Inflammatory macrophage treated with lipopolysaccharide for 4 hours (primary cell): ENCODE measurements at regions not wholly inside any gene's neighbourhood (a gene's known extent, or its start where the extent isn't known, plus 50 kb on each side); places are given as distances from the start of the nearest gene placed in this dataset.
"Not testable (repeated sequence)": the region's sequence is repeated elsewhere in the genome, so short reads cannot be mapped to it uniquely, and the experiment has no call there.

Experiments
- DNase-seq: peaks from one replicate; pipeline ENCODE4 v3.0.0-alpha.2; 2020

DNA sequence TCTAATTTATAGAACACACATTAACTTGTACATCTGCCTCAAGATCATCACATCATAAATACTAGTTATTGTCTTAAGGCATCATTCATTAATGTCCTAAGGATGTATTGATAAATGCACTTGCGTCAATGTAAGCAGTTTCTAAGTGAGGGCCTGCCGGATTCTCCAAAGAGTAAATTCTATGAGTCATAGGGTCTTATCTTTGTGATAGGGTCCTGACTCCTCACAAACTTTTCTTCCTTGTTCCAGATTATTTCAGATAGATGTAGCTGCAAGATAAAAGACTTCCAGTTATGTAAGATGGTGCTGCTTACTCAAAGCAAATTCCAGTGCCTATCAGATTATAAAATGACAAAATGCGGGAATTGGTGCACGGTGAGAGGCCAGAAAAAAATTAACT lies 315.0 kb upstream of the SLC39A10 start:
- DNase-seq: no peak

DNA sequence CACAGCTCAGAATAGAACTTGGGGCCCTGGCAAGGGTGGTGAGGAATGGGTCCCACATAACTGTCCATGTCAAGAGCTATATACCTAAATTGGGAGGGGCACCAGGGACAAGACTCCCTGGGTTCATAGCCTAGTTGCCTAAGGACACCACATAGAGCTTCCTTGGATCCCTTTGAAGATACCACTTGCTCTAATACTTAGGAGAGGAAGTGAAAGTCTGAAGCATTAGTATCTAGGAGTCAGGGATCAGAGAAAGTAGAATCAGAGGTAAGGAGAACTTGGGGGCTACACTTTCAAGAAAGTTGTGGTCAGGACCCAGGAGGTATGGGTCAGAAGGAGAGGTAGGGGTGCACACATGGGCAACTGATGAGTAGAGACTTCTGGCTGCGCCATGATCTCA lies 318.2 kb upstream of the SLC39A10 start:
- DNase-seq: no peak

DNA sequence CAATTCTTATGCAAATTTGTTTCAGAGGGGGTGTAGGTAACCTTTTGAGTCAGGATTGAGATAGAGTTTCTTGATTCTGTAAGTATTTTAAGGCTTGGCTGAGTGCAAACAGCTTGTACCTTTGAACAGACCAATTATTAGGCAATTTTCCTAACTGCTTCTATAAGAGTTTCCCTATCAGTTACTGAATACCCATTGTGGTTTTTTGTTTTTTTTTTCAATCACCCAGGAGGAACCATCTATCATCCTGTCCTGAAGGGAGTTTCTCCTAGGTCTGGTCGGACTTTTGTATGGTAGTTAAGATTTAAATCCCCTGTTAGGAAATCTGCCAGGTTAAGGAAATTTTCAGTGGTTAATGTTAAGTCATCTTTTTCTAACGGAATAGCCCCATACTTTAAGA lies 319.4 kb upstream of the SLC39A10 start:
- DNase-seq: no peak

DNA sequence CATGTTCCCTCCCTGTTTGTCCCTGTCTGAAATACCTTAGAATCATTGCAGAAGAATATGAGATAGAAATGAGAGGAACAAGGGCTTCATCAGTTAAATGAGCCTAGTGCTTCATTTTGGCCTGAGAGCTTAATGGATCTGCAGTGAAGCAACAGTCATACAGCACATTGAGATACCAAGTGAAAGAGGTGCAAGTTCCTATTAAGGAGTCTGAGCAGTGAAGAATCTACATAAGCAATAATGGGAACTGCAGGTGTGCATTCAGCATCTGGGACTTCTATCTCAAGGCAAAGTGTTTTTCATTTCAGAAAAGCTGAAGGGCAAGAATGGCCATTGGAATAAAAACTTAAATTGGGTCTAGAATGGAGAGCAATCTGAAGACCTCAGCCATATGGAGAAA lies 323.2 kb upstream of the SLC39A10 start:
- DNase-seq: no peak

DNA sequence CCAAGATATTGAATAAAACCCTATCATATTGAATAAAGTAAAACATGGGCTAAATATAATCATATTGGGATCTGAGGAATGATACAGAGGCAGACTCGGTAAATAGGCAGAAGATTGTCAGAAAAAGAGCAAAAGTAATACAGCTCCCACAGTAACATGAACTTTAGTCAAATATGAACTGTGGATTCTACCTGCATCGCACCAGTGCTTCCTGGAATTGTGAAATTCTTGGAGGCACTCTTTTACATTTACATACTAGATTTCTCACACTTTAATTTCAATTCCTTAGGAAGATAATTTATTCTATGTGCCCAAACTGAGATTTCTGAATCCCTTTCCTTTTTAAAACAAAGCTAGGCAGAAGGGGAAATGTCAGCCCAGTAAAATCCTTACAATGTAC lies 325.1 kb upstream of the SLC39A10 start:
- DNase-seq: no peak

DNA sequence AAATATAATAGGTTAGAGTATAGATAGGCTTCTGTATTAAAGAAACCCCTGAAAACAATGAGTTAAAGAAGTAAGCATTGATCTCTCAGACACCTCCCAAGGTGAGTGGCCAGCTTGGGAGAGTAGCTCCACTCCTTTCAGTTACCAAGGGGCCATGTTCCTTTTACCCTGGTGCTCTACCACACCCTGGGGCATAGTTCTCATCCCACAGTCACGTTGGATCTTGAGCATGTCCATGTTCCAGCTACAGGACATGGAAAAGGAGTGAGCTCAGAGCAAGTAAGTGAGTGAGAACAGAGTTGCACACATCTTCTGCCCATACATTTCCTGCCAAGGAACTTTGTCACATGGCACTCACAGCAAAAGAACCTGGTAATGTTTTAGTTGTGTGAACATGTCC lies 325.9 kb upstream of the SLC39A10 start:
- no peak for DNase-seq

DNA sequence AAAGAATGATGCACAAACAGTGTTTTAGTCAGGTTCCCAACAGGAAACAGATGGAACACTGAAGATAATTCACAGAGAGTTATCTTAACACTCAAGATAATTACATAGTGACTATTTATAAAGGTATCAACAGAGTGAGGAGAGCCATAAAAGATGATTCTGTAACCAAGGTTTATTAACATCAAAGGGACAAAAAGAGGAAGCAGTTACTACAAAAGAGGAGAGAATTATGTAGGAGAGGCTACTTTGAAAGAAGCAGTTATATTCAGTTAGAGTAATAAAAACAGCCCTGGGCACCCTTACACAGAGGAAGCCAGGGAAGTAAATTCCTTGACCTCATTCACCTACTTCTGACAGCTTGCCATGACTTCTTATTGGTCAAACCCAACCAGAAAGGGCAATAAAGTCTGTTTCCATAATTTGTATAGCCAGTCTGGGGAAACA lies 326.5 kb upstream of the SLC39A10 start:
- no peak for DNase-seq

DNA sequence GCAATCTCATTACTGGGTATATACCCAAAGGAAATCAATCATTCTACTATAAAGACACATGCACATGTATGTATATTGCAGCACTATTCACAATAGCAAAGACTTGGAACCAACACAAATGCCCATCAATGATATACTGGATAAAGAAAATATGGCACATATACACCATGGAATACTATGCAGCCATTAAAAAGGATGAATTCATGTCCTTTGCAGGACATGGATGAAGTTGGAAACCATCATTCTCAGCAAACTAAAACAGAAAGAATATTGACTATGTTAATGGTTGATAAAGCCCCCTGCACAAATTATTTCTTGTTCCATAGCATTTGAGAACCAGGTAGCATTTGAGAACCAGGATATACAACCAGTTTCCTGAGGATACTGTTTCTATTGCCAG lies 327.2 kb upstream of the SLC39A10 start:
- not testable (repeated sequence) for DNase-seq

DNA sequence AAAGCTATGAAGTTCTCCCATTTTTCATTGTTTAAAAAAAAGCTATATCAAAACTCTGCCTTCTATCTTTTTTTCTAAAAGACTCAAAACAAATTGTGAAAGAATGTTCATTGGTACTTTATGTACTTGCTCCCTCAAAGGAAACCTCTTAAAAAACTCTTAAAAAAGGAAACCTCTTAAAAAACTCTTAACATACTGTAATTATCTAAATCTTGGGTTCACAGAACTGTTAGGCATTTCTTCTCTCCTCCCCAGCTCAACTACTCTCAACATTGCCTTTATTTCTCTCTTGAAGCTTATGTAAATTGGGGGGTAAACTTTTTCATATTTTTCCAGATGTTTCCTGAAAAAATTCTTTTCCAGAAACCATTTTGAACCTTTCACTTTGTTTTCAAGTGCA lies 330.5 kb upstream of the SLC39A10 start:
- no peak for DNase-seq

DNA sequence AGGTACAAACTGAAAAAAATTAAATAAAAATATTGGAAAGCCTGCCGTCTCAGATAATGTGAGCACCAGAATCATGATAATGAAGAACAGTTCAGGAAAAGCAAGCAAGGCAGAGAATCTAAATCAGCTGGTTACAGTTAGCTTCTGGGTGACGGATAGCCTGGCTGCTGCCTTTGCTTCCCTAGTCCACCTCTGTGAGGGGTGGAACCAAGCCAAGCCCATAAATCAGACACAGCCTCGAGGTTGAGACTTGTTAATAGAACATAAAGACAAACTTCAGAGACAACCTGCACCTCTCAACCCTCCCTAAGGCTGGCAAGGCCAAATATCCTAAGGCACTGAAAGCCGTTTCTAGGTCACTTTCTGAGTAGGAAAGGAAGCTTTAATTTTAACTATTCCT lies 334.7 kb upstream of the SLC39A10 start:
- no peak for DNase-seq

DNA sequence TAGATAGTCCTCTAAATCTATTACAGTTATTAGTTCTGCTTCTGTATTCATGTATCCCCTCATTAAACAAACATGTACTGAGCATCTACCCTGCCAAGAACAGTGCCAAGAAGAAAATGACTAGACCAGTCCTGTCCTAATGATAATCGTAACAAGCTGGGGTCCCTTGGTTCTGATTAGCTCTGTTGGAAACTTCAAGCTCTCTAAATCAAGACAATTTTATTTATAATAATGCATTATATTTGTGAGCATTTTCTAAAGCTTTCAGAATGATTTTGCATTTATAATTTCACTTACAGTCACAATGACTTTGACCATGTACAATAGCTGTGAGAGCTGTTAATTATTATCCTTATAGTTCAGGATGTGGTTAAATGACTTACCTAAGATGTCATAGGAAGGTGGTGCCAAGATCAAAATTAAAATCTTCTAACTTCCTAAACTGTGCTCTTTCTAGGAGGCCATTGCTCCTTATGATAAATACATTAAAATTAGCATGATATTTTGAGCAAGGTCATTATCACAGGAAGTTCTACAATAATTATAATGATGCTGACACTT lies 336.5 kb upstream of the SLC39A10 start:
- no peak for DNase-seq

DNA sequence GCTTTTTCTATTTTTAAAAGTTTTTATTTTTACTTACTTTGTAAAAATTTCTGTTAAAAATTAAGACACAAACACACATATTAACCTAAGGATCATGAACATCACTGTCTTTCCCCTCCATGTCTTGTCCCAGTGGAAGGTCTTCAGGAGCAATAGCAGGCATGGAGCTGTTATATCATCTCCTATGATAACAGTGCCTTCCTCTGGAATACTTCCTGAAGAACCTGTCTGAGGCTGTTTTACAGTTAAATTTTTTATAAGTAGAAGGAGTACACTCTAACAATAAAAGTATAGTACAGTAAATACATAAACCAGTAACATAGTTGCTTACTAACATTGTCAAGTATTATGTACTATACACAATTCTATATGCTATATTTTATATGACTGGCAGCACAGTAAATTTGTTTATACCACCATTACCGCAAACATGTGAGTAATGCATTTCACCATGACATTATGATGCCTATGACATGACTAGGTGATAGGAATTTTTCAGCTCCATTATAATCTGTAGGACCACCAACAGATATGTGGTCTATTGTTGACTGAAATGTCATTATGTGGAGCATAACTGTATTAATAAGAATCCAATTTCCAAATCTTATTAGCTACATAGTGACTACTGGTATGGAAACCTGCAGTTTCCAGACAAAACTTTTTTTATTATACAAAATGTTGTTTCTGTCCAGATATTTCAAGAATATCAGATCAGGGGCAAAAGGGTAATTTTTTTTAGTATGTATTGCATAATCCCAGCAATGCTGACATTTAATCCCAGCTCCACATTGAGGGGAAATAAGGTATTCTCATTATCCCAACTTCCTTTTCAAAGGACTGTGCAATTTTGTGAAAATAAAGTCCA lies 337.2 kb upstream of the SLC39A10 start:
- DNase-seq: no peak

DNA sequence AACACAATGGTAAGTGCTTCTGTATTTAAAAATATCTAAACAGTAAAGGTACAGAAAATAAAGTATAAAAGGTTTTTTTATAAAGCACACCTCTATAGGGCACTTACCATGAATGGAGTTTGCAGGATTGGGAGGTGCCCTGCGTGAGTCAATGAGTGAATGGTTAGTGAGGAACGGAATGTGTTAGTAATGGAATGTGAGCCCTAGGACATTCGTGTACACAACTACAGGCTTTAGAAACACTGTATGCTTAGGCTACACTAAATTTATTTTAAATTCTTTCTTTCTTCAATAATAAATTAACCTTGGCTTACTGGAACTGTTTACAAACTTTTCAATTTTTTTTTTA lies 337.9 kb upstream of the SLC39A10 start:
- DNase-seq: no peak

DNA sequence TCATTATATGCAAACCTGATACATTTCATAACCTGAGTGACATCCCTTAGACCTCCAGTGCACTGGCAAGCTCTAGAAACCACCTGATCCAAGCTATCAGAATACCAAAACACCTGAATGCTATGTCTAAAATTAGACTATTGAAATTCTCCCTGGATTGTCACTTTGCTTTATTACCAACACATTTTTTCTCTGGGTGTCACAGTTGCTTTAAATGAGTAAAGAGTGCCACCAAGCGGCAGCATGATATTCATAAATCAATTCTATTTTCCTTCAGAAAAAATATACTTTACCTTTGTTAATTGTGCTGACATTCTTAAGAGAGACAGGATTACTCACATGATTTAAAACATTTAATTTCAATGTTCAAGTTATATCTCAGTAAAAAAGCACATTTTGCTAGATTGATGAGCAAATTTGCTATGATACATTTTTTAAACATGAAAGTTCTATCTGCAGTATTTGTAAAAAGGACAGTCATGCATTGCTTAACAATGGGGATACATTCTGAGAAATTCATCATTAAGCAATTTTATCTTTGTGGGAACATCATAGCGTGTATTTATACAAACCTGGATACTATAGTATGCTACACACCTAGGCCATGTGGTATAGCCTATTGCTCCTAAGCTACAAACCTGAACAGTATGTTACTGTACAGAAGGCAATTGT lies 338.4 kb upstream of the SLC39A10 start:
- peak; percentile 42 for DNase-seq

DNA sequence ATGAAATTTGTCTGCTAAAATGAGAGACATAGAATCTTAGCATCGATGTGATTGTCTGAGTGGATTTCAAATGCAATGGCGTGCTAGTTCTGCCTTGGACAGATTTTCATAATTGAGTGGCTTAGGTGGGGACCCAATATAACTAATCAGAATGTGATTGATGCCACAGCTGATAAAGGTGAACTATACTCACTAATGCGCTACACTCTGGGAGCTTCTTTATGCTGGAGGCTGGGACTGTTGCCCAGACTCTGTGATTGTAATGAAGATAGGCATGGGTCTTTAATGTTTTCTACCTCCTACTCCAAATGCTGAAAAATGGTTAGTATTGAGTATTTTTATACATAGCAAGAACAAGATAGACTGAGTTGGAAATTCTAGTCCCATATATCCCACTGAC lies 339.5 kb upstream of the SLC39A10 start:
- no peak for DNase-seq

DNA sequence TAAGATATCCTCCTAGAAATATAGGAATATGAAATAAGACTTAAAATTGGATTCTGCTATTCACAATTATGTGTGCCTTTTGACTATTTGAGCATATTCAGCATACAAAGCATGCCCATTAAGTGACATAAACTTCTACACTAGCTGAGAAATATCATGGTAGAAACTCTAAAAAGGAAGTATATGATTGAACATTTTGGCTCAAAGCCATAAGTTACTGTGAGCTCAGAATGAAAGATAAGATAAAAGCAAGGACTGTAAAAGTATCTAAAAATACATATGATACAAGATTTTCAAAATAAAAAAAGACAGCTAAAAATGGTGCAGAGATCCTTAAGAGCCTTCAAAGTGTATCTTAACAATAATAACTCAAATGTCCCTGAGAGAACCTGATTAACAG lies 340.5 kb upstream of the SLC39A10 start:
- no peak for DNase-seq

DNA sequence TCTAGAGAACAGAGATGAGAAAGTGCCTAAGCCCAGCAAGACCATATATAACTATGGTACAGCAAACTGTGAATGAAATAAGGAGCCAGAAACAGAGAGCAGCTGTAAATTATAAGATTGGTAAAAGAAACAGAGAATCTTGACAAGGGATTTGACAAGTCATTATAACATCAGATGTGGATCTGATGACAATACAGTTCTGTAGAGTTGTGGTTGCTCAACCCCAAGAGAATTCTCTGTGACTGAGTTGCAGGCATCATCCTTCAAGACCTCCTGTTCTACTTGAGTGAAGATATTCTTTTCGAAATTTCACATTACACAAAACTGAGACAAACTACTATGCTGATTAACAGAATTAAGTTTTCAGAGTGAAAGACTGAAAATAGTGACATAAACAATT lies 343.1 kb upstream of the SLC39A10 start:
- no peak for DNase-seq

DNA sequence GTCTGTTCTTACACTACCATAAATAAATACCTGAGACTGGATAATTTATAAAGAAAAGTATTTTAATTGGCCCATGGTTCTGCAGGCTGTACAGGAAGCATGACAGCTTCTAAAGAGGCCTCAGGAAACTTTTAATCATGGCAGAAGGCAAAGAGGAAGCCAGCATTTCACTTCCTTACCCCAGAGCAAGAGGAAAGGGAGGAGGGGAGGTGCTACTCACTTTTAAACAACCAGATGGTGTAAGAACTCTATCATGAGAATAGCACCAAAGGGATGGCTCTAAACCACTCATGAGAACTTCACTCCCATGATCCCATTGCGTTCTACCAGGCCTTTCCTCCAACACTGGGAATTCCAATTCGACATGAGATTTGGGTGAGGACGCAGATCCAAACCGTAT lies 344.4 kb upstream of the SLC39A10 start:
- peak; percentile 8 for DNase-seq

DNA sequence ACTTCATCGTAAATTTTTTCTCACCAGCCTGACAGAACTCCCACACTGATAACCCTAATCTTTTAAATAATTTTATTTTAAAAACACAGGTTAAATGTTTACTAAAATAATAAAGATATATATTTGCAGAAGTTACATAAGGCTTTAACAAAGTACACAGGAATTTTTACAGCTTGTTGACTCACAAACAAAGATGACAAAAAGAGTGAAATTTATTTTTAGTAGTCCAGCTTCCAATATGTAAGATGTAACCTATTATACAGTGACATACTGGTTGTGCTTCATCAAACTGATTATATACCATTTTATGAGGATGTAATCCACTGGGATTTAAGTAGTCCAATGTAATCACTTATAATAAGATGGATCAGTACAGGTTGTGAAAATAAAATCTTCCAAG lies 348.9 kb upstream of the SLC39A10 start:
- no peak for DNase-seq

DNA sequence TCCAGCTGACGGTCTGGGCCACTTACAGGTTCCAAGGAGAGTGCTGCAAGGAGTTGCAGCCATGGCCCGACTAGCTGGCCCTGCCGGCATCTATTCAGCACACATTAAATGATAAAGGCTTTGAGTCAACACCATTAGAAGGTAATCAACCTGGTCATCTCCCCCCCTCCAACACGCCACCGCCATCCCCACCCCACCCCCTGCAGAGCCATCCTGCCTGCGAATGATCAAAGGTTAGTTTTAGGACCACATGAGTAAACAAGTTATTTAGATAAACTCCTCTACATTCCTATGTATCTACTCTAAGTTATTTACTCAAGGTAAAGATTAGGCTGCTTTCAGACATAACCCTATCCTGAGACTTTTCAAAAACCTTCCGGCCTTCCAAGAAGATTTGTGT lies 349.3 kb upstream of the SLC39A10 start:
- no peak for DNase-seq

DNA sequence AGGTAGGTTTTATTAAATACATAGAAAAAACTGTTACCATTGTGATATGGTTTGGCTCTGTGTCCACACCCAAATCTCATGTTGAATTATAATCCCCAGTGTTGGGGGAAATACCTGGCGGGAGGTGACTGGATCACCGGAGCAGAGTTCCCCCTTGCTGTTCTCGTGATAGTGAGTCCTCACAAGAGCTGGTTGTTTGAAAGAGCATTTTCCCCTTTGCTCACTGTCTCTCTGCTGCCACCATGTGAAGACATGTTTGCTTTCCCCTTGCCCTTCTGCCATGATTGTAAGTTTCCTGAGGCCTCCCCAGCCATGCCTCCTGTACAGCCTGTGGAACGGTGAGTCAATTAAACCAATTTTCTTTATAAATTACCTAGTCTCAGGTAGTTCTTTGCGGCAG lies 352.7 kb upstream of the SLC39A10 start:
- no peak for DNase-seq

DNA sequence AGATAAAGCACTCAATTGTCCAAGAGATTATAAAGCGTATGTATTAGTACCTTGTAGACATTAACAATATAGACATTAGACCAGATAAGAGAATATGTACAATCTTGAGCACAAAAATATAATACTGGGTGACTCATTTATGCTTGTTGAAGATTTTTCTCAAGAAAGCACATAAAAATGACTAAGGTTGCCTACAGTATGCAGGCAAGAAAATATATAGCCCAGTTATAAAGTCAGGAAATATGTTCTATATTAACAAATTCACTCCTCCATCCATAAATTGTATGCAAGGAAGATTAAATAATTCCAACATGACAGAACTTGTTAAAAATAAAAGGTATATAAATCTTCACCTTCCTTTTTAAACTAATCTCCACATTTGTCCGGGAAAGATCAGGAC lies 356.4 kb upstream of the SLC39A10 start:
- DNase-seq: no peak

DNA sequence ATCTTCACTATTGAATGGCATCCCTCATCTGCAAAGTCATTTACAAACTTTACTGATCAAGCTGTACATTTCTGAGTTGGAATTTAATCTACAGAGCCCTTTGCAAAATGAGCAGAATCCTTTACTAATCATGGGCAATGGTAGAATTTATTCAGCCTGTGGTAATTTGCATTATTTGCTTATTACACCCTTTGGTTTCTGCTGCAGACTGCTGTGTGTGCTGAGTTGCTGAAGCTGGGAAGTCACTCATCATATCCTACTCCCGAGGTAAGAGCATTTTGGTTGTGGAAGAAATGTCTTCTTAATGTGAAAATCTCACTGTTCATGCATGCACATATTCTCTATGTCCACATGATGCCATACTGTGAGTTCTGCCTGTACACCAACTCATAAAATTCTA lies 357.4 kb upstream of the SLC39A10 start:
- no peak for DNase-seq

DNA sequence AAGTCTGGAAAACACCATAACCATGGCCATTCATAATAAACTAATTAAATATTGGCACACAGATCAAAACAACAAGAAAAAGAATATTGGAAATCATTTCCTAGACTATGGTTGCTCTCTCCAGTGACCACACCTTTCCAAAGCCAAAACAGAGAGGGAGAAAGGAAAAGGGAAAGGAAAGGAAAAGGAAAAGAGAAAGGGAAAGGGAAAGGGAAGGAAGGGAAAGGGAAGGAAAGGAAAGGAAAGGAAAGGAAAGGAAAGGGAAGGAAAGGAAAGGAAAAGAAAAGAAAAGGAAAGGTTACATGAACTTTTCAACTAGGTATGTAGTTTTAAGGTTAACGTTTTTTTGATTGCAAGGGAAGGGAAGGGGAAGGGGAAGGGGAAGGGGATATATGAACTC lies 360.5 kb upstream of the SLC39A10 start:
- no peak for DNase-seq
